ENCODE measurements at regions not wholly inside any gene's neighbourhood (a gene's known extent, or its start where the extent isn't known, plus 50 kb on each side); places are given as distances from the start of the nearest gene placed in this dataset.

GRCh38 chr7:25839084-25839769, 312.8 kb upstream of the NFE2L3 start:
- TF ChIP-seq CTCF (IDR thresholded peaks at IDR 0.05) = peak in 2 of 6 experiments; percentile 14 to 40
- no peak for TF ChIP-seq POLR2A (IDR thresholded peaks at IDR 0.05)
